Ovary (tissue), 3 donors: ENCODE measurements at regions not wholly inside any gene's neighbourhood (a gene's known extent, or its start where the extent isn't known, plus 50 kb on each side); places are given as distances from the start of the nearest gene placed in this dataset.

Experiments
- EP300 ChIP-seq: sonication (generic); formaldehyde crosslinking; IDR thresholded peaks from one replicate; pipeline ENCODE4 v1.6.1; 2017; ENCODE audit warnings: antibody characterized with exemption
- POLR2A ChIP-seq: fragments of 450-650 bp; IDR thresholded peaks from one replicate; pipeline ENCODE4 v1.6.1; 2017; ENCODE audit warnings: antibody characterized with exemption, mild to moderate bottlenecking, moderate library complexity
- TF ChIP-seq, protein P1 (sequence below), 3 donors: fragments of 450-650 bp in 2 of 3; fragments of 200-600 bp in 1 of 3; IDR thresholded peaks; one replicate each; pipeline versions ENCODE4 v1.5.1 to v1.8.0; 2016 to 2022; ENCODE audit warnings: antibody characterized with exemption in 3 of 3, mild to moderate bottlenecking in 1 of 3
- donor health status: DM: no; HTN: no; CAD: no.

DNA sequence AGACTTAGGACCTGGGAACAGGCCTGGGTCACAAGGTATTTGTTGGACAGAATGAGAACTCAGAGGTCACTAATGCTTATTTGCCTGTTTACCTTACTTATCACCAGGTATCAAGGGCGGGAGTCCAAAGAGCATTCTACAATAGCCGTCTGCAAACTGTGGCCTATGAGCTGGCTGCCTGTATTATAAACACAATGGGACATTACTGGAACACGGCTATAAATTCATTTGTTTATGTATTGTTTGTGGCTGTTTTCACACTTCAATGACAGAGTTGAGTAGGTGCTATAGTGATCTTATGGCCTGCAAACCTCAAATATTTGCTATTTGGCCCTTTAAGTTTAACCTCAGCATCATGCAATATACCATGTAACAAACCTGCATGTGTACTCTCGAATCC, 76.6 kb upstream of the ASTN2 start:
- TF ChIP-seq, protein P1, sequence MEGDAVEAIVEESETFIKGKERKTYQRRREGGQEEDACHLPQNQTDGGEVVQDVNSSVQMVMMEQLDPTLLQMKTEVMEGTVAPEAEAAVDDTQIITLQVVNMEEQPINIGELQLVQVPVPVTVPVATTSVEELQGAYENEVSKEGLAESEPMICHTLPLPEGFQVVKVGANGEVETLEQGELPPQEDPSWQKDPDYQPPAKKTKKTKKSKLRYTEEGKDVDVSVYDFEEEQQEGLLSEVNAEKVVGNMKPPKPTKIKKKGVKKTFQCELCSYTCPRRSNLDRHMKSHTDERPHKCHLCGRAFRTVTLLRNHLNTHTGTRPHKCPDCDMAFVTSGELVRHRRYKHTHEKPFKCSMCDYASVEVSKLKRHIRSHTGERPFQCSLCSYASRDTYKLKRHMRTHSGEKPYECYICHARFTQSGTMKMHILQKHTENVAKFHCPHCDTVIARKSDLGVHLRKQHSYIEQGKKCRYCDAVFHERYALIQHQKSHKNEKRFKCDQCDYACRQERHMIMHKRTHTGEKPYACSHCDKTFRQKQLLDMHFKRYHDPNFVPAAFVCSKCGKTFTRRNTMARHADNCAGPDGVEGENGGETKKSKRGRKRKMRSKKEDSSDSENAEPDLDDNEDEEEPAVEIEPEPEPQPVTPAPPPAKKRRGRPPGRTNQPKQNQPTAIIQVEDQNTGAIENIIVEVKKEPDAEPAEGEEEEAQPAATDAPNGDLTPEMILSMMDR (IDR thresholded peaks at IDR 0.05) = no peak
- TF ChIP-seq POLR2A (no peak), EP300 (no peak)
